HG02798 (cell line): ENCODE measurements at regions not wholly inside any gene's neighbourhood (a gene's known extent, or its start where the extent isn't known, plus 50 kb on each side); places are given as distances from the start of the nearest gene placed in this dataset.
"Not testable (repeated sequence)": the region's sequence is repeated elsewhere in the genome, so short reads cannot be mapped to it uniquely, and the experiment has no call there.

Source experiments
- ATAC-seq: cut with Tn5 transposase; IDR thresholded peaks from one replicate; pipeline ENCODE4 v1.9.1; 2021; ENCODE audit warnings: mild to moderate bottlenecking; ENCODE audit not compliant: unreplicated experiment, poor library complexity

DNA sequence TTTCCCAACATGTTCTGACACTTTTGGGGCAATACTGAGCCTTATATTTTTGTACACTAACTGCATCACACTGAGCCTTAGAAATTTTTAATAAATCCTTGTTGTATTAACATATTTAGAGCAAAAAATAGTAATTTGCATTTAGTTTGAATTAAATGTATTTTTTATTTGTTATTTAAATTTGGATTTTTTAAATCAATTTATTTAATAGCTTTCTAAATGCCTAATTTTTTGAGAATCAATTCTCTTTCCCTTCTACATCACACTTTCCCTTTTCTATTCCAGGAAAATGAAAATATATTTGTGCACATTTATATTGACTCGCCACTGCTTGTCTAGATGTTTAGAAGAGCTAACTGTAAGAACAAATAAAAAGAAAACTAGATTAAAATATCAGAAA, 414.6 kb upstream of the POM121L12 start:
- no peak for ATAC-seq

DNA sequence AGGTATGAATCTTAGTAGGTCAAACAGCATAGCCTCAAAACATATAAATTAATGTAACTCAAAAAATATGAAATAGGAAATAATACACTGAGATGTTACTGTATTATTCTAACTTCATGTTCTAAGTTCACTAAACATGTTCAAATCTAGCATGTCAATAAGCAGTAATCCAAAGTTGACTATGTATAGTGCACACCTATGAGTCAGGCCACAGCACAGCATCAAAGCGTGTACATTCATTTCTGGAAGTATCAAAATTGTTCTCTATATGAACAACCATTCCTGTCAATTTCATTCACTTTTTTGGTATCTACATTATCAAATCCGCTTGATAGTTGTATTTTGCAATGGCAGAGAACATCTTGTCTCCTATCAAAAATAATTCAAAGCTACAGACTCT, 418.9 kb upstream of the POM121L12 start:
- ATAC-seq: no peak

DNA sequence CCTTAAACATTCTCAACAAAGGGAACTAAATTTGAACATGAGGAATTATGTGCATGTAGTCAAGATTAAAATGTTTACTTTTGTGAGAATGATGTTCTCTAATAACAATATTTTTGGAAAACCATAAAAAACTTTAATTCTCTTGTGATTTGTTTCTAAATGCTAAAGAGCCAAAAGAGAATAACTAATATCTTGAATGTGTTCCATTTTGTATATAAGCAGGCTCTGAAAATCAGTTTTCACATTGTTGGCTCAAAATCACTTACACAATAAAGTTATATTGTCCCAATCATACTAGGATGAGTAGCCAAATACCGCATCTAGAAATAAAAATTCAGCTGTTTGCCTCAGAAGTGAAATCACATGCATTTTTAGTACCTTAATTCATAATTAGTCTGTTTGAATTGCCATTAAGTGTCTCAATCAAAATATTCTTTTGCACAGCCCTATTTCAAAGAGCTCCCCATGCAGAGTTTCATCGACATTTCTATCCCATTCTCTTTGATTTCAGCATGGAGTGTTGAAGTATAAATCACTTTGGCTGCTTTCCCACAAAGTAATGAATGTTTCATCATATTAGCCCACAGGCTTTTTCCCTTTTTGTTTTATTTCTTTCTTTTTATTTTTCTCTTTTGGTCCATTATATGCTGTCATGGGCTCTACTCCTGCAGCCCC, 420.3 kb upstream of the POM121L12 start:
- no peak for ATAC-seq

DNA sequence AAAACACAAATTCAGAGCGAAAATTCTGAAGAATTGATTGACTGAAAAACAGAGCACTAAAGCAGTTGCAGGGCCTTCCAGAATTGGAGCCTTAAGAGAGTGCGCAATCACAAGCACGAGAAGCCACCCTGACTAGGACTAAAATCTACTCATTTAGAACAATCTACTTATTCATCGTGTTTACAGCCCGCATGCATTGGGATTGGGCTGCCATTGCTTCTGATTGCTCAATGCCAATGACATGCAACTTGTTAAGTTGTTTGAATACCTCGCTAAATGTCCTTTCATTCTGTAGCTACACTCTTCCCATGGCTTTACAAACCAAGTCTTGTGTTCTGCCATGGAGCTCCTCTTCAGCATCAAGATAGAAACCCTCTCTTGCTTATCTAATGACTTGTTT, 425.9 kb upstream of the POM121L12 start:
- ATAC-seq: no peak

DNA sequence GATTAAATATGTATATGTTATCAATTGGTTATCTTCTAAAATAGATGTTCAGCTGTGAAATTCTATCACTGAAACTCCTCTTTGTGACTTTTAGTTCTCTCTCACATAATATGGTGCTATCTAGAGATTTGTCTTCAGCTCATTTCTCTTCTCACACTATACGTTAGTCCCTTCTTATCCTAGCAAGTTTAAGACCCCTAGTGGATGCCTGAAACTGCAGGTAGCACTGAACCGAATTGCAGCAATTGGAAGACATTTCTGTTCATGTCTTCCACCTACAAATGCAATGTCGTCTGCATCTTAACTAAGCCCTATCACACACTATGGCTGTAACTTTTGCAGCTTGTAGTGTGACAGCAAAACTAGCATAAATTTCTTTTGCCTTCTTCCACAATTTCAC, 442.7 kb upstream of the POM121L12 start:
- no peak for ATAC-seq

DNA sequence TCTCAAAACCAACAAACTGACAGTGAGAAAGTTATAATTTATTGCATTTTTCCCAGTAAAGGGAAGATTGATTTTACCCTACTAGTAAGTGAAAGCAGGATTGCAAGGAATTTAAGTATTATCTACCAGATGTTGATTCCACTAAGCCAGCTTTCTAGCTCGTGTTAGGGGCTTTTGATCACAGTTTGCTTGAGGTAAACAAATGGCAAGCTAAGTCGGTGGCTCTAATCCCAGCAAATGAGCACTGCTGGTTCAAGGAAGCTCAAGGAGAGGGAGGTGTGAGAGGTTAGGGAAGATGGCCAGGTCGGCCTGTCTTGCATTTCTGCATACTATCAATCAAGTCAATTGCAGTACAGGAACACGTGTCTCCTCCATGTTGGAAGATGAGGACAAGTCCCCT, 448.7 kb upstream of the POM121L12 start:
- ATAC-seq: no peak

DNA sequence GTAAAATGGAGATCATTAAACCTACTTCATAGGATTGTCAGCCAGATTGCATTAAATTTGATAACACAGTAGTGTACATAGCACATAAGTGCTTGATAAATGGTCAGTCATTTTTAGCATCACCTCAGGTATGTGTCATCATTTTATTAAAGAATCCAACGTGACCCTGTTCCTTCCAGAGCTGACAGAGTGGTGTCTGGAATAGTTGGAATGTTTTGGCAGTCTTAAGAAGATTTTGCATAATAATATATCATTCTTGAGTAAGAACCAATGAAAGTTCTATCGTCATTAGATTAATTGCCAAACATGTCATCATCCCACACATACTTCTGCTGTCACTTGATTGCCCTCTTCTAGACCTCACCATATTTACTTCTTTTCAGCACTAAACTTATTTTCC, 451.4 kb upstream of the POM121L12 start:
- no peak for ATAC-seq

DNA sequence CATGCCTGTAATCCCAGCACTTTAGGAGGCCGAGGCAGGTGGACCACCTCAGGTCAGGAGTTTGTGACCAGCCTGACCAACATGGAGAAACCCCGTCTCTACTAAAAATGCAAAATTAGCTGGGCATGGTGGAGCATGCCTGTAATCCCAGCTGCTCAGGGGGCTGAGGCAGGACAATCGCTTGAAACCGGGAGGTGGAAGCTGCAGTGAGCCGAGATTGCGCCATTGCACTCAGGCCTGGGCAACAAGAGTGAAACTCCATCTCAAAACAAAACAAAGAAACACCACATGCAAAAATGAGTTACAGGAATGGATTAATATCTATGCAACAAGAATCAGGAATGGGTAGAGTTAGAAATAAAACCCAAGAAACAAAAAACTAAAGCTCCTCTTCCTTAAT, 462.3 kb upstream of the POM121L12 start:
- ATAC-seq: not testable (repeated sequence)

DNA sequence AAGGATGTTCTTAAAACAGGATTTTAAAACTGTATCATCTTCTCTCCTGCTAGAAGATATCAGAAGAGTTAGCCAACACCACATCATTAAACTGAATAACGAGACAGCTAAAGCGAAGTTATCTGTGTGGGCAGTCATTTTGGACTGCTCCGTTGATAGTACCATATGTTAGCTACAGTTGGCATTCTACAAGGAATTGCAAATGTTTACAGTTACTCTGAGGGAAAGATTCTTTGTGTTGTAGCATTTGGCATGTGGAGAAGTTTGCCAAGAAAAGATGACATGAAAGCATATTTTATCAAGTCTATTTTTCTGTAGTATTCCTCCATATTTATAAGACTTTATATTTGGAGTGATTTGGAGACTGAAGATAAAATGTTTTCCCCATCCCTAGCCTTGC, 464.4 kb upstream of the POM121L12 start:
- no peak for ATAC-seq

DNA sequence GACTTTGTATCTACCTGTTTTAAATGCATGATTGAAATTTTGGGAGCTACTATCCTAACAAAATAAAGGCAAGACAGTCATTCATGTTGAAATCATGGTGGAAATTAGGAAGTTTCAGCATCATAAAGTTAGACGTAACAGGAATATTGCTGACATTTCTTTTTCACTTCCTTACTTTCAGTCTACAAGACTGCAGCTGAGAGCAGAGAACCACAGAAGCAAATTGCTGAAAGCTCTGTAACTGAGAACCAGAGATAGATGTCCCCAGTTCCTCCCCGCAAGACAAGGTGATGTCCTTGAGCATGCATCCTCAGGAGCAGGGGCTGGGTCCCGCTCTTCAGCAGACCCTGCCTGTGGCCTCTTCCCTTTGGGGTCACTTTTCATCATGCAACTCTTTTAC, 466.3 kb upstream of the POM121L12 start:
- ATAC-seq: no peak

DNA sequence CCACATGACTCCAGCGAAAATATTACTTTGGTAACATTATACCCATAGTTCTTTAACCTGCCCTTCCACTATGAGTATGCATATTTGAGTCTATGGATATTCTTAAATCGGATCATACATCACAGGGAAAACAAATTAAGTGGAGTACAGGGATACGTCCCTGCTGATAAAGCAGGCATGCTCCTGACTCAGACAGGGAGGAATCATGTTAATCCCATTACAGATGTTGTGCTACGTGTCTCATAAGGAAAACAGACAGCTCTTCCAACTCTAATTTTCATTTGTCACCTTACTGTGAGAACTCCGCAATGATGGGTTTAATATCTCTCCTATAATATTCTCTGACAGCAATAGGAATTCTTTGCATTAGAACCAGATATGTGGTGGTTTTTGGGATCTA, 469.5 kb upstream of the POM121L12 start:
- no peak for ATAC-seq

DNA sequence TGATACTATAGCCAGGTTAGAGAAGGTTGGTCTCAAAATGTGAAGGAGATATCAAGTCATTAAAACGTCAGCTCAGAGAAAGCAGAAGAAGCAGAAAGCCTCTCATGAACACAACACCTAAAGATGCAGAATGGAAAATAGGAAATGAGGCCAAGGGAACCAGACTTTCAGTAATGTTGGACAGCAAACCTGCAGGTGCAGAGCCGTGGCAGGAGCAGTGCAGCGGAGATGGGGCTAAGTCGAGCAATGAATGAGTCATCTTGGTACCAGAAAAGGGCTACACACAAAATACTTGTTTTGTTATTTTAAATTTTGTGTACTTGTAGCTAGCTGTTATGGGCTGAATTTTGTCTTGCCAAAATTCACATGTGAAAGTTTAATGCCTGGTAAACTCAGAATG, 479.6 kb upstream of the POM121L12 start:
- no peak for ATAC-seq

DNA sequence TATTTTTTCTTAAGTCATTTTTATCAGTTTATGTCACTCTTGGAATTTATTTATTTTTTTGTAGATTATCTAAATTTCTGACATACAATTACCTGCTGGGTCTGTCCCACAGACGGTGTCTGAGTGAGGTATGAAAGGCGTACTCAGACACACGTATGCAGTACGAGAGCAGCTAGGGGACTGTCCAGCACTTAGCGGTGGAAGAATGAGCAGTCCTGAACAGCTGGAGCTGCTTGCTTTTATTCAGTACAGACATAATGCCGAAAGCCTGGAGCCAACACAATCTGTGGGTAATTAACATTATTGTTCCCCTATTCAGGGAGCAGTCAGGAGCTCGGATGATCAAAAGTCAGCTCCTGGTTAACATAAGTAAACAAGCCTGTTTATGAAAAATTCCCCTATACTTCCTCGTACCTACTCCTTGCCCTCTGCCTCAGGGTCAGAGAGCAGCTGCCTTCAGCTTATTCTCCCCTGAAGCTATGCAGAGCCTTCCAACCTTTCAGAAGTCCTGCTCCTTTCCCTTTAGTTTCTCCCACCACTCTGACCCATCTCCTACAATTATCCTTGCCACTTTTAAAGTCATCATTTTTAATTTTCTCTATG, 488.0 kb upstream of the POM121L12 start:
- no peak for ATAC-seq

DNA sequence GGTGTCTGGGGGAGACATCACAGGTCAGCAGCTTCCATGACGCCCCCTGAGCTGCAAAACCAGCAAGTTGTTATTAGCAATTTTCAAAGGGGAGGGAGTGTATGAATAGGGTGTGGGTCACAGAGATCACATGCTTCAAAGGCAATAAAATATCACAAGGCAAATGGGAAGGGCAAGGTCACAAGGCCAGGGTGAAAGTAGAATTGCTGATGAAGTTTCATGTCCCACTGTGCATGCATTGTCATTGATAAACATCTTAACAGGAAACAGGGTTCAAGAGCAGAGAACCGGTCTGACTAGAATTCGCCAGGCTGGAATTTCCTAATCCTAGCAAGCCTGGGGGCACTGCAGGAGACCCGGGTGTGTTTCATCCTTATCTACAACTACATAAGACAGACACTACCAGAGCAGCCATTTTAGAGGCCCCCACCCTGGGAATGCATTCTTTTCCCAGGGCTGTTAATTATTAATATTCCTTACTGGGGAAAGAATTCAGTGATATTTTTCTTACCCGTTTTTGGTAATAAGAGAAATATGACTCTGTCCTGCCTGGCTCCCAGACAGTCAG, 494.2 kb upstream of the POM121L12 start:
- not testable (repeated sequence) for ATAC-seq

DNA sequence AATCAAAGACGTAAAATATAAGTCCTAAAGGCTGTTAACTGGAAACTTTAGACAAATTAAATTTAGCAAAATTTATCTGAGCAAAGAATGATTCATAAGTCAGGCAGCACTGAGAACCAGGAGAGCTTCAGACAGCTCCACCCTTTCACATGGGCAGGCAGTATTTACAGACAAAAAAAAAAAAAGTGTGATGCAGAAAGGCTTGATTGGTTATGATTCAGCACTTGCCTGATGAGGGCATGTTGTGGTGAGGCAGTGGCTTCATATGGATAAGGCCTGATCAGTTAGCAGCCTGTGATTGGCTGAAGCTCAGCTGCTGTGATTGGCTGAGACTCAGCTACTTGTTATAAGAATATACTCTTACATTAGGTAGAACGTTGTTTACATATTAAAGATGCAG, 495.4 kb upstream of the POM121L12 start:
- ATAC-seq: no peak

DNA sequence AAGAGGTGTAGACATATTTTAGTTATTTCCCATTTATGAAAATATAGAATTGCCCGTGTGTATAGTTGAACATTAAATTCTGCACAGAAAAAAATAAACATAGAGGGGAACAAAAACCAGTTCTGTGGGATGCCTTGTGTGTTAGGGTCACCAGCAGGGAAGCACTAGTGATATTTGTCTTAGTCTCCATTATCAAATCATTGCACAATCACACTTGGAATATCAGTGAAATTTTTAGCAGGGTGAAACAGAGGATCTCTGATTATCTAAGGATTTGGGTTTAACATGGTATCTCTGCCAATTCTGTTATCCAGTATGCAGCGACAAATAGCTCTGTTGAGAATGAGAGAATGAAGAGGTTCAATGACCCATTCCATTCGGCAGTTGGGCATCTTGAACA, 496.0 kb upstream of the POM121L12 start:
- no peak for ATAC-seq

DNA sequence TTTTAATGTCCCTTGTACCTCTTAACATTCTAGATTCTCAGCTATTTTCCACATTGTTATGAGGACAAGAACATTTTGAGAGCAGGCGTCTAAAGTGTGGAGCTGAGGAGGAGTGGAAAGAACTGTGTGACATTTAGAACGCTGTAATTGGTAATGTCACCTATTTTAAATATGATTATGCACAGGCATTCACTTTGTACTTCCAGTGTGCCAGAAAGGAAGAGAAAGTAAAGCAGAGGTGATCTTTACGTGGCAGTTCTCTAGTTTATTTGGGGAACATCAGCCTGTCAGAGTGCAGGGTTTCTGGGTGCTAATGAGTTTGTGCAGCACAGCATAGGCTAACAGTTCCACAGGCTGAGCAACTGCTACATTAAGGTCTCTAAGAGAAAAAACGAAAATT, 498.4 kb upstream of the POM121L12 start:
- ATAC-seq: no peak

DNA sequence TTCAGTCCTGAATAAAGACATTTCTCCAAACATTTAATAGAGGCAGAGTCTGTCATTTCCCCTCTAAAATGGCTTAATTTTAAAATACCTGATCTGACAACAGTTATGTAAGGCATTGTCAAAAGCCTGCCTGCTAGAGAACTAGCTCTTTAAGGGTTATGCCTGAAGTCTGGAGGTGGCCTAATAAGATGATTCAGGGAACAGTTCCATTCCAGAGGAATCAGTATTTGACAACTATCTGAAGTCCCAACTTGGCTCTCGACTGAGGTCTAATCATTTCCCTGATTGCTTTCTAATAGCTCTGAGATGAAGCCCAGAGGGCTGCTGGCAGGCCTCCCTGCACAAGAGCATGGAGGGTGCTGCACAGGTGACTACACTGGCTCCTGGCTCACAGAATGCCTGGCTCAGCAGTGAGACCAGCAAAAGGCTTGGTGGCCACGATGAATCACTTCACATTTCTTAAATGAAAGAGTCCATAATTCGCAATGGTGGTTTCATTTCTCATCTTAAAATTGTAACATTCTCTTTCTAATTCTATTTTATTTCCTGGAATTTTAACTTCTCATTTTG, 509.6 kb upstream of the POM121L12 start:
- ATAC-seq: no peak

DNA sequence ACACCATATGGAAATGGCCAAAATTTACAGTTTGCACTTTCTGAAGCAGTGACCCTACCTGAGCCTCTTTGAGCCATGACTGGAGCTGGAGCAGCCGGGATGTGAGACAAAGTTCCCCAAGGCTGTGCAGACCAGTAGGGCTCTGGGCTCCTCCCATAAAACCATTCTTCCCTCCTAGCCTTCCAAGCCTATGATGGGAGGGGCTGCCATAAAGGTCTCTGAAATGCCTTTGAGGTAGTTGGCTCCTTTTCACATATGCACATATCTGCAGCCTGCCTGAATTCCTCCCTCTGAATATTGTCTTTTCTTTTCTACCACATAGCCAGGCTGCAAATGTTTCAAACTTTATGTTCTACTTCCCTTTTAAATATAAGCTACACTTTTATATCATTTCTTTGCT, 516.6 kb upstream of the POM121L12 start:
- ATAC-seq: no peak

DNA sequence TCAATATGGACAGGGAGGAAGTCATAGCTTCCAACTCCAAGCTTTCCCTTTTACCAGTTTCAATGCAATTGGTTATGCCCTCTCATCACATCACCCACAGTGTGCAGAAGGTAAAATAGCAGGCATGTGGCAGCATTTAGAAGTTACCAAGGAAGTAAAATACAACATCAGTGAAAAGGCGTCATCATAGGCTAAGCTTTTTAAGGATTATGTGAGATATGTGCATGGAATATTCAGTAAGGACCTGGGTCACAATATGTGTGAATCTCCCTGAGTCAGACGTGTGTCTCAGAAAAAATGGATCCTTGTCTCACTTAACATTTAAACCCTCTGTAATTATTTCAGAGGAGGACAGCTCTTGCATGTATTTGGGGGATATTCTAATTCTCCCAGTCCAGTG, 522.8 kb upstream of the POM121L12 start:
- no peak for ATAC-seq

DNA sequence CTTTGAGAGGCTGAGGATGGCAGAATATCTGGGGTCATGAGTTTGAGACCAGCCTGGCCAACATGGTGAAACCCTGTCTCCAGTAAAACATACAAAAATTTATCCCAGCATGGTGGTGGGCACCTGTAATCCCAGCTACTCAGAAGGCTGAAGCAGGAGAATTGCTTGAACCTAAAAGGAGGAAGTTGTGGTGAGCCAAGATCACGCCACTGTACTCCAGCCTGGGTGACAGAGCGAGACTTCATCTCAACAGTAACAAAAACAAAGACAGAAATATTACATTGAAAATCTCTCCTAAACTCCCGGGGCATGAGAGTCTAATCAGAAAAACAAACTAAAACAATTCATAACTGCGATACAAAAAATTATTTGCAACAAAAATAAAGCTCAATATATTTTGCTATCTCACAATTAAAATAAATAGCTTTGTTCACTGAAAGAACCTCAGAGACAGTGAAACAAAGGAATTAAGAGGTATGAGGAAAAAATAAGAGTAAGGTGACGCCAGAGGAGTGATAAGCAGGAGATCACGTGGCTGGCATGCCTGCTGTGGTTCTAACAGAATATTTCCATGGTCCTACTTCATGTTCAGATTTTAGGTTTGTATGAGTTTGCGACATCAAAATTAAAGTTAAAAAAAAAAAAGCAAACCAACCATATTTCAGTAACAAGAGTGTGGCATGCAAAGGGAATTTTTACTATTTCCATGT, 527.7 kb upstream of the POM121L12 start:
- no peak for ATAC-seq
